HG03575 (cell line): ENCODE measurements at regions not wholly inside any gene's neighbourhood (a gene's known extent, or its start where the extent isn't known, plus 50 kb on each side); places are given as distances from the start of the nearest gene placed in this dataset.

ENCODE experiments used
- ATAC-seq: cut with Tn5 transposase; IDR thresholded peaks from one replicate; pipeline ENCODE4 v1.9.1; 2021; ENCODE audit not compliant: unreplicated experiment, insufficient number of reproducible peaks, low FRiP score; ENCODE audit errors: extremely low read depth

DNA sequence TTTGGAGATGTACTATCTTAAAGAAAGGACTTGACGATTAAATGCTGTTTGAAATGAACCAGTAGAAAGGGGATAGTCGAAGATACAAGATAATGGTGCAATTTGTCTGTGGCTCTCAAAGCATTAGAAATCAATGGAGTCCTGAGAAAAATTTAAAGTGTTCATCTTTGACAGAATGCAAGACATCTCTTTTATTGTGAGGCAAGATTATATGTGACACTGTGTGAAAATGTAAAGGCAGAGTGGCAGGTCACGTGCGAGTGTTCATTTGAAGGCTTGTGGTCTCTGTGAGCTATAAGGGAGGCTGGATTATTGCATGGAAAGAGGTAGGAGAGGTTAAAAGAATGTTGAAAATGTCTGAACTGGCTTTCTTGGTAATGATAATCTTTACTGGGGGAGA, 709.2 kb downstream of the DSC3 start:
- no peak for ATAC-seq

GRCh38 chr18:30328839-30329238, 713.7 kb downstream of the DSC3 start:
- no peak for ATAC-seq

- no peak for ATAC-seq
These were observed 740.4 kb downstream of the DSC3 start for GRCh38 chr18:30302181-30302580.

DNA sequence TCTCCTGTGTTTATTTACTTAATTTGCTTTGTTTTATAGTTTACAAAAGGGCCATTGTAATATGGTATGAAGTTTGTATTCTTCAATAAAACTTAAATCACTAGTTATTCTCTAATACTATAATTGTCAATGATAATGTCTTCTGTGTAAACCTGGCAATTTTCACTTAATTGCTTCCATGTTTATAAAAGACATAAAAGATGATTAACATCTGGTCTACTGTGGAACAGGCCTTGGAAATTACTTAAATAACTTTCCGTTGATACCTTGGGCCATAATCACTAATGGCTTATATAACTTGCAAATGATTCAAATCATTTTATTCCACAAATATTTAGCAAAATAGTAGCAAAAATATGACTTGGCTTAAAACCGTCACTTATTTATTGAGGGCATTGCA, 743.8 kb downstream of the DSC3 start:
- ATAC-seq, result no peak

DNA sequence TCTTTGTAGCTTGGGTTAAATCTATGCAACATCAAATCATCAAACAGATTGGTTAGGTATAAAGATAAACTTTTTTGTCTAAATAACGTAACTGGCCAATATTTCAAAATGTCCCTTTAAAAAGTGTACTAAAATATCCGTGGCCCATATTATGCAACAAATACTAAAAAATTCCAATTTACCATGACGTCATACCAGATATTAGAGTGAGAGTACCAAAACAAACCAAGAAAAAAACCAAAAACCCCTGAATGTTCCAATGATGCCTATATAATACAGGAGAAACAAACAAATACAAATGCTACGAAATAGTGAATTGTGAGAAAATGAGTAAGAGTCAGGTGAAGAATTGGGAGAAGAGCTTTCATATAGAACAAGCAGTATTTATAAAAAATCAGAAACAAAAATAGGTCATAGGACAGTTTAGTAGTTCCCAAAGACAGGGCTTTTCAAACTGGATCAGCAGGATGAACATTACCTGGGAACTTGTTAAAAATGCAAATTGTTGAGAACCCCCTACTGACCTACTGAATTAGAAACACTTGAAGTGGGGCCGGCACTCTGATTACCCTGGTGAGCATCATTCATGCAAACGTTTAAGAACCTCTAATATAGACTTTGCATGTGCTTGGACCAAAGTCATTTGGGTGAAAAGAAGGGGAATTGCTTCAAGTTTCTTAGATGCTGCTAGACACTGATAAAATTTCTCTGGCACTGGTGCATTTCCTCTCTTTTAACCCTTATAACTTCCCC, 753.7 kb downstream of the DSC3 start:
- no peak for ATAC-seq

- ATAC-seq, result no peak
These were observed 761.6 kb downstream of the DSC3 start for GRCh38 chr18:30280861-30281470.

- ATAC-seq, result no peak
These were observed 762.4 kb downstream of the DSC3 start for GRCh38 chr18:30280186-30280585.

DNA sequence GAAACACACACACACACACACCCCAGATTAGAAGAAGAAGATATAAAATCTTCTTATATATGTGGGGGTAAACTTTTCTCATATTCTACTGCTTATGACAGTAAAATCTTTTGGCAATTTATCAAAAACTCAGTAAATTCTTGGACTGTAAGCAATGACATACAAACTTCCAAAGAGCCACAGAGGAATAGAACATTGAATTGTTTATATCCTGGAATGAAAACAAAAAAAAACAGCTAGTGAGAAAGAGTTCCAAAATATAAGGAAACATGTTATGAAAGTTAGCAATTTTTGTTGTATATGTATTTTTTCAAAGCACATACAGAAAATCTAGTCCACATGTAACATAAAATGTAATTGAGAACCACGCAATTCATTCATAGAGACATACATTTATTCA, 764.9 kb downstream of the DSC3 start:
- ATAC-seq, result no peak

- ATAC-seq, result no peak
These were observed 770.8 kb downstream of the DSC3 start for GRCh38 chr18:30271716-30272115.

DNA sequence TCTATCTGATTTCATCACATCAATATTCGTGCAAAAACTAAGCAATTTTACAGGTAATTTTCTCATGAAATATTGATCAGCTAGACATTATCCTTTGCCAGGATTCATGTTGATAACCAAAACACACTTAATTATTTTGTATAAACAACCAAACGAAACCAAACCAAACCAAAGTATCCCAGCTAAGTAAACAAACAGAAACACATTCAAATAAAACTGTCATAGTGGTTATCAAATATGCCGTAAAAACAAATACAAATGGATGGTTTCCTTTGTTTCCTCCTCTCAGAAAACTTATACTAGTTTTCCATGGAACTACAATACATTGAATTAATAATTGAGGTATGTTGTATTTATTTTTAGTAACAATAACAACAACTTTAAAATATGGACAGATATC, 777.4 kb downstream of the DSC3 start:
- ATAC-seq, result no peak

GRCh38 chr18:30254331-30254730, 788.2 kb downstream of the DSC3 start:
- ATAC-seq, result no peak

- ATAC-seq, result no peak
These were observed 794.5 kb downstream of the DSC3 start for GRCh38 chr18:30248056-30248455.

DNA sequence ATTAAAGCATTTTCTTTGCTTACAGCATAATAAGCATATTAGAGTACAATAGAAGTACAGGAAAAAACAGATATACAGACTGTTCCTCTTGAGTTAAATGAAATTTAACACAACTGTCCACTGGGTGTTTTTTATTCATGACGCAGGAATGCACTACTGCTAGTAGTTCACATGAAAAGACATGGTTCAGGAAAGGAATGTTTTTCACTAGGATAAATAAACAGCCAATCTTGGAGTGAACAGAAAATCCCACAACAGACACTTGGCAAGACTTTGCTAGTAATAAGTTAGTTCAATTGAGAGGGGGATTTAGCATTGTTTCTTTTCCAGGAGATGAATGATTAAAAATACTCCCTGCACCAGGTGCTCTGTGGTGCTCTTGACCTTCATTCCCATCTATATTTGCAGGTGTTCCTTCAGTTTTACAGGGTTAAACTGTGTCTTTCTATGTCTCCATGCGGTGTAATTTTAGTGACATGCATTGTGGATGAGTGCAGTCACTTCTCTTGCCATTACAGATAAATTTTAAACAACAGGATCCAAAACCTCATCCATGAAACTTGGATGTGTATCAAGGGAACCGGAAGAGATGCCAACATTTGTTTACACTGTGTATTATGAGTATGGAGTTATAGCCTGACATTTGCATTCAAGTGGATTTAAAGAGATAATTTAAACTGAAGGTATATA, 796.6 kb downstream of the DSC3 start:
- no peak for ATAC-seq

- ATAC-seq, result no peak
These were observed 807.8 kb downstream of the DSC3 start for GRCh38 chr18:30234755-30235154.

- ATAC-seq, result no peak
These were observed 831.4 kb downstream of the DSC3 start for GRCh38 chr18:30211112-30211511.

DNA sequence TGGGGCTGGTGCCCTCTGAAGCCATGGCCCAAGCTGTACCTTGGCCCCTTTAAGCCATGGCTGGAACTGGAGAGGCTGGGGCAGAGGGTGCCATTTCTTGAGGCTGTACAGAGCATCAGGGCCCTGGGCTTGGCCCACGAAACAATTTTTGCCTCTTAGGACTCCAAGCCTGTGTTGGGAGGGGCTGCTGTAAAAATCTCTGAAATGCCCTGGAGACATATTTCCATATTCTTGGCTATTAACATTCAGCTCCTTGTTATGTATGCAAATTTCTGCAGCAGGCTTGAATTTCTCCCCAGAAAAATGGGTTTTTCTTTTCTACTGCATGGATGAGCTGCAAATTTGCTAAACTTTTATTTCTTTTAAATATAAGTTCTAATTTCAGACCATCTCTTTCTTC, 834.0 kb downstream of the DSC3 start:
- ATAC-seq, result no peak

GRCh38 chr18:30192216-30192615, 850.3 kb downstream of the DSC3 start:
- ATAC-seq, result no peak

GRCh38 chr18:30186245-30186644, 856.3 kb downstream of the DSC3 start:
- no peak for ATAC-seq

GRCh38 chr18:30177056-30177455, 865.5 kb downstream of the DSC3 start:
- ATAC-seq, result no peak

DNA sequence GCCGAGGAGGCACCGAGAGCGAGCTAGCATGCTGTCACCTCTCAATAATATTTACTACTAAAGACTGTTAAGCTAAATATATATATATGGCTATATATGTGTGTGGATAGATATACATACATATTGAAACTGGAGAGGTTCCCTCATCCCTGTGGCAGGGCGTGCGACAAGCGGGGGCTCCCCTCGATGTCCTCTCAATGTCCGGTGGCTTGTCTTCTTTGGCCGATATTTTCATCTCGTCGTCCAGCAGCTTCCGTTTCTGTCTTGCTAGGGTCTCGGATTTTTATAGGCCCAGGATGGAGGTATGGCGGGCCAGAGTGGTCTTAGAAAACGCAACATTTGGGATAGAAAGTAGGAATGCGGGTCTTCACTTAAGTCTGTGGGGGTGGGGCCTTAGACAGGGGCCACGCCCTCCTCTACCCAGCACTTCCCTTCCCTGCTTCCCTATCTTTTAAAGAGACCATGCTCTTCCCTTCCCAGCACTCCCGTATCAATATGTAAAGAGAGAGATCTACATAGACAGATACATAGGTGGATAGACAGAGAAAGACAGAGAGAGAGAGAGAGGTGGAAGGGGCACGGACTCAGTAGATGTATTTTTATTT, 866.8 kb downstream of the DSC3 start:
- ATAC-seq, result no peak
